Astrocyte of the spinal cord (primary cell): ENCODE measurements at regions not wholly inside any gene's neighbourhood (a gene's known extent, or its start where the extent isn't known, plus 50 kb on each side); places are given as distances from the start of the nearest gene placed in this dataset.

Experiments
- DNase-seq: peaks from one replicate; pipeline ENCODE4 v3.0.0; 2011; ENCODE audit warnings: low read depth, low spot score
- H3K4me3 ChIP-seq: 2 replicates; pipeline ENCODE4 v1.5.1; 2011; ENCODE audit warnings: low read depth, mild to moderate bottlenecking, low read length, moderate library complexity
- CTCF ChIP-seq: IDR thresholded peaks from 2 replicates; pipeline ENCODE4 v1.5.1; 2012; ENCODE audit warnings: low read depth, mild to moderate bottlenecking, low read length, inconsistent platforms
- in situ Hi-C: cut with HindIII; loops from 2 replicates; pipeline ENCODE4 v1.10.0; 2017; ENCODE audit warnings: low sequenced_read_pairs

GRCh38 chr2:118312969-118313756 is 224.9 kb downstream of the INSIG2 start:
- no peak for TF ChIP-seq CTCF
- no peak for DNase-seq
- H3K4me3 ChIP-seq, result no peak overlapping the region
- in situ Hi-C loops, result no loop called here

GRCh38 chr2:118310681-118311429 is 222.6 kb downstream of the INSIG2 start:
- TF ChIP-seq CTCF, result no peak
- peak overlapping the region; percentile 49 for H3K4me3 ChIP-seq
- in situ Hi-C loops, result no loop called here
- peak; percentile 2 for DNase-seq

- DNase-seq, result peak; percentile 62
- peak overlapping the region; percentile 49 for H3K4me3 ChIP-seq
- in situ Hi-C loops, result no loop called here
- TF ChIP-seq CTCF, result no peak
Measured at GRCh38 chr2:118309946-118310680, 221.8 kb downstream of the INSIG2 start.

- DNase-seq, result no peak
- H3K4me3 ChIP-seq, result peak overlapping the region; percentile 49
- TF ChIP-seq CTCF, result no peak
- in situ Hi-C loops, result no loop called here
Measured at GRCh38 chr2:118309257-118309945, 221.1 kb downstream of the INSIG2 start.

GRCh38 chr2:118307864-118308263 is 219.6 kb downstream of the INSIG2 start:
- in situ Hi-C loops, result no loop called here
- DNase-seq, result no peak
- TF ChIP-seq CTCF, result no peak
- H3K4me3 ChIP-seq, result no peak overlapping the region

GRCh38 chr2:118301248-118301647 is 213.0 kb downstream of the INSIG2 start:
- no peak for DNase-seq
- in situ Hi-C loops, result no loop called here
- TF ChIP-seq CTCF, result no peak
- H3K4me3 ChIP-seq, result no peak overlapping the region
